ENCODE measurements at regions not wholly inside any gene's neighbourhood (a gene's known extent, or its start where the extent isn't known, plus 50 kb on each side); places are given as distances from the start of the nearest gene placed in this dataset.
"Not testable (repeated sequence)": the region's sequence is repeated elsewhere in the genome, so short reads cannot be mapped to it uniquely, and the experiment has no call there.

GRCh38 chr6:144389474-144389873, 104.3 kb downstream of the UTRN start:
- not testable (repeated sequence) for DNase-seq (ENCODE audit: low spot score); ATAC-seq
- intact Hi-C loops (cut with DNase I): loop anchor here (5.0 kb wide), 1 partner anchor 978 kb away; no protein-coding TSS in a partner anchor

DNA sequence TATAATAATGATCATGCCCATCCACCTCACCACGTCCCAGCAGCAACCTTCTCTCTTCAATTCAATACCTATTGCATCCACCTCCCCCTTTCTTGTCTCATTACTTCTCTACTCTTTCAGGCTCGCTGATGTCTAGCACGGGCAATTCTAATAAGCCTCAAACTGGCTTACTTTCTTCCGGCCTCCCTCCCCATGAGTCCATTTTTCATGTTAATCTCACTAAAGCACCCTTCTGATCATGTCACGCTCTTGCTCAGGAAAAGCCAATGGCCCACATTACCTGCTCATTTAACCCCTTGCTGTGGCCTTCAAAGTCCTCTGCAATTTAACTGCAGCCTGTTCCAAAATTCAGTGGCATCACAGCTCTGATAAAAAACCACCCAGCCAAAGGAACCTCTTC, 105.1 kb downstream of the UTRN start:
- no peak for ATAC-seq
- intact Hi-C loops (cut with DNase I): no loop called here
- no peak for DNase-seq (ENCODE audit: low spot score)

- intact Hi-C loops (cut with DNase I): no loop called here
- DNase-seq (ENCODE audit: low spot score): no peak
Observed at GRCh38 chr6:144390886-144391285, 105.8 kb downstream of the UTRN start.

GRCh38 chr6:144392536-144392935, 107.4 kb downstream of the UTRN start:
- DNase-seq (ENCODE audit: low spot score) (no peak), ATAC-seq (no peak)
- intact Hi-C loops (cut with DNase I): no loop called here

More at GRCh38 chr6:144390886-144391285, 105.8 kb downstream of the UTRN start:
- ATAC-seq: no peak

GRCh38 chr6:144394210-144394609, 109.1 kb downstream of the UTRN start:
- no peak for ATAC-seq

GRCh38 chr6:144395014-144395413, 109.9 kb downstream of the UTRN start:
- intact Hi-C loops (cut with DNase I): no loop called here
- DNase-seq (ENCODE audit: low spot score) (no peak), ATAC-seq (no peak)

More at GRCh38 chr6:144394210-144394609, 109.1 kb downstream of the UTRN start:
- intact Hi-C loops (cut with DNase I): no loop called here
- DNase-seq (ENCODE audit: low spot score): no peak

- no peak for ATAC-seq
- DNase-seq (ENCODE audit: low spot score): no peak
- intact Hi-C loops (cut with DNase I): no loop called here
Observed at GRCh38 chr6:144395826-144396225, 110.7 kb downstream of the UTRN start.

- DNase-seq (ENCODE audit: low spot score): no peak
- ATAC-seq: no peak
- intact Hi-C loops (cut with DNase I): no loop called here
Observed at GRCh38 chr6:144397141-144397540, 112.0 kb downstream of the UTRN start.

DNA sequence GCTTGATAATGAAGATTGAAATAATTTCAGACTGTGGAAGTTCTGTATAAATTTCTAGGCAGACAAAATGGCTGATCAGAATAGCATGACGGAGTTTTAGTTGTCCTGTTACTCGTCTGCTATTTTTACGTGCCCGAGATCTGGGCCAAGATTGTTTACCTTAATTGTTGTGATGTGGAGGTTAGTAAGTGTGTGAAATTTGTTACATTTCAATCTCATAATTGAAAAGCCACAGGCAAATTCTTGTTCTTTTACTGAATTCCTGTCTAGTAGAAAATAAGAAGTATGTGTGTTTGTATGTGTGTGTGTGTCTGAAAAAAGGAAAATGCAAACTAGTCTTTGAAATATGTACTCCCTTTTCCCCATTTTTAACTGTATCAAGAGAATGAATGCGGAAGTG, 115.2 kb downstream of the UTRN start:
- no peak for DNase-seq (ENCODE audit: low spot score)
- intact Hi-C loops (cut with DNase I): no loop called here
- no peak for ATAC-seq

DNA sequence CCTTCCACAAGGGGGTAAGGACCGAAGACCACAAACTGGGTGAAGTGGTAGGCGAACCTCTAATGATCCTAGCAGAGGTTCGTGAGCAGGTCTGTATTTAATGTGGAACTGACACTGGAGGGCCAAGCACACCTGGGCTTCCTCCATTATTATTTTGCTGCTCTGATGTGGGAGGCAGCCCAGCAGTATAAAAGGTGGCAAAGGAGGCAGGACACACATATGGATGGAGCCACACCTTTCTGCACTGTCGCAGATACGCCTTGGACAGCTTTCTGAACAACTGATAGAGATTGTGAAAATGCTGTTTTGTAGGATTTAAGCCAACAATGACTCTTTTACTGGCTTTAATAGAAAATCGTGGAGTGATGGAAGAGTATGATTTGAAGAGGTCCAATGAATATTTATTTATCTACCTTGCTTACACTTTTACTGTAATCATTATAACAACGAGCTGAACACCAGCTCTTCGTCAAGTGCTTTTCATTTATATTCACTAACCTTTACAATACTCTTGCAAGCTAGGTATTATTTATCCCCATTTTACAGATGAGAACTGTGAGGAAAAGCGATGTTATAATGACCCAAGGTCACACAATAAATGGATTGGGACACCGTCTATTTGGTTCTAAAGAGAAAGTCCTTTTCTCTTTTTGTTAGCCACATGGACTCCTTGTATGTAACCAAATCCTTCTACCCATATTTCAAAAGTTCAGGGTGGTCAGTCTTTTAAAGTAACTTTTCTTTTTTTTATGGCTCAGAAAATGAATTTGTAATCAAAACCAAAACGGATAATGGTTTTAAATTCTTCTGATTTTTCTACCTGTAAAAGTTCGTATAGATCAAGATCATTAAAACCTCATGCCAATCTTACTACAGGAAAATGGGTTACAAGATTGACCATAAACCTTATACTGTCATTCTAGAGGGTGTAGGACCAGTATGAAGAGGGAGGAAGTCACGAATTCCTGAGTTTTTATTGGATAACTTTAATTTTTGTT, 116.9 kb downstream of the UTRN start:
- intact Hi-C loops (cut with DNase I): no loop called here
- DNase-seq (ENCODE audit: low spot score) (no peak), ATAC-seq (no peak)

GRCh38 chr6:144402750-144403149, 117.6 kb downstream of the UTRN start:
- no peak for DNase-seq (ENCODE audit: low spot score)
- intact Hi-C loops (cut with DNase I): no loop called here
- ATAC-seq: no peak

GRCh38 chr6:144405163-144405562, 120.0 kb downstream of the UTRN start:
- no peak for DNase-seq (ENCODE audit: low spot score)
- no peak for ATAC-seq

GRCh38 chr6:144406796-144407195, 121.7 kb downstream of the UTRN start:
- no peak for ATAC-seq
- intact Hi-C loops (cut with DNase I): no loop called here
- DNase-seq (ENCODE audit: low spot score): no peak

More at GRCh38 chr6:144405163-144405562, 120.0 kb downstream of the UTRN start:
- intact Hi-C loops (cut with DNase I): no loop called here

- intact Hi-C loops (cut with DNase I): no loop called here
- DNase-seq (ENCODE audit: low spot score): no peak
- peak; percentile 71 for ATAC-seq
Observed at GRCh38 chr6:144408161-144408560, 123.0 kb downstream of the UTRN start.

GRCh38 chr6:144410059-144410458, 124.9 kb downstream of the UTRN start:
- ATAC-seq (no peak), DNase-seq (ENCODE audit: low spot score) (no peak)
- intact Hi-C loops (cut with DNase I): no loop called here

DNA sequence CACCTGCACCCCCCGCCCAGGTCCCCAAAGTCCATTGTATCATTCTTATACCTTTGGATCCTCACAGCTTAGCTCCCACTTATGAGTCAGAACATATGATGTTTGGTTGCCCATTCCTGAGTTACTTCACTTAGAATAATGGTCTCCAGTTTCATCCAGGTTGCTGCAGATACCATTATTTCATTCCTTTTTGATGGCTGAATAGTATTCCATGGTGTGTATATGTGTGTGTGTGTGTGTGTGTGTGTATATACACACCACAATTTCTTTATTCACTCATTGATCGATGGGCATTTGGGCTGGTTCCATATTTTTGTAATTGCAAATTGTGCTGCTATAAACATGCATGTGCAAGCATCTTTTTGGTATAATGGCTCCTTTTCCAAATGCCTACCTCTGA, 125.4 kb downstream of the UTRN start:
- DNase-seq (ENCODE audit: low spot score); intact Hi-C loops (cut with DNase I); ATAC-seq: not testable (repeated sequence)

GRCh38 chr6:144411531-144412165, 126.5 kb downstream of the UTRN start:
- ATAC-seq (no peak), DNase-seq (ENCODE audit: low spot score) (no peak)
- intact Hi-C loops (cut with DNase I): no loop called here

GRCh38 chr6:144413418-144413817, 128.3 kb downstream of the UTRN start:
- DNase-seq (ENCODE audit: low spot score): no peak
- ATAC-seq: no peak
- intact Hi-C loops (cut with DNase I): no loop called here

- ATAC-seq (no peak), DNase-seq (ENCODE audit: low spot score) (no peak)
- intact Hi-C loops (cut with DNase I): no loop called here
Observed at GRCh38 chr6:144415014-144415413, 129.9 kb downstream of the UTRN start.

GRCh38 chr6:144415835-144416237, 130.7 kb downstream of the UTRN start:
- peak; percentile 17 for ATAC-seq
- no peak for DNase-seq (ENCODE audit: low spot score)
- intact Hi-C loops (cut with DNase I): no loop called here

Data from sciatic nerve (tissue), 2 donors.